RWPE1 (cell line): ENCODE measurements at regions not wholly inside any gene's neighbourhood (a gene's known extent, or its start where the extent isn't known, plus 50 kb on each side); places are given as distances from the start of the nearest gene placed in this dataset.
"Not testable (repeated sequence)": the region's sequence is repeated elsewhere in the genome, so short reads cannot be mapped to it uniquely, and the experiment has no call there.

ENCODE experiments used
- CTCF ChIA-PET: fragments of 350-600 bp; sonication (Branson Sonifier 250); formaldehyde crosslinking; extraction: SDS; loops from one replicate; lab custom pipeline; 2021; lab: Yijun Ruan, JAX
- POLR2A ChIA-PET: fragments of 400-600 bp; formaldehyde crosslinking; extraction: SDS; loops from one replicate; lab custom pipeline; 2020; ENCODE audit warnings: antibody characterized with exemption; ENCODE audit not compliant: low non-redundant PET; lab: Yijun Ruan, JAX
- DNase-seq: peaks from one replicate; pipeline ENCODE4 v3.0.0; 2012; ENCODE audit warnings: low spot score
- H3K27ac ChIP-seq: fragments of 450-650 bp; 2 replicates; pipeline ENCODE4 v1.5.1; 2017
- TF ChIP-seq, protein P1 (sequence below): fragments of 450-650 bp; conservative IDR thresholded peaks from 2 replicates; pipeline ENCODE4 v1.5.1; 2017; ENCODE audit warnings: low read depth, mild to moderate bottlenecking

DNA sequence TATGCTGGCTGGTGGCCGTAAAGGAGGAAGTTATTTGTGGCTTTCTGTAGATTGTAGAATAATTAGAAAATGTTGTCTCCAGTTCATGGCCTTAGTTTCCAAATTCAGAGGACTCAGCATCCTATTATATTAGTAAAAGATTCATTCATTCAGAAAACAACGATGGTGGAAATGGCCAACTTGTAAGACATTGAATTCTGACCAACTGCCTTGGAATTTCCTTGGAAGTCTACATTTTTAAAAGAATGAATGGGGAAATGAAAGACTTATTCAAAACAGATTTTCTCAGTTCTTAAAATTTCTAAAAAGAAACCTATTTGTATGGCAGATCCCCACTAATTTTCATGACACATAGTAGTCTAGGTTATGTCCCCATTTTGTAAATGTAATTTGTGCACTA, 561.5 kb downstream of the ANKRD50 start:
- no peak for DNase-seq
- TF ChIP-seq, protein P1, sequence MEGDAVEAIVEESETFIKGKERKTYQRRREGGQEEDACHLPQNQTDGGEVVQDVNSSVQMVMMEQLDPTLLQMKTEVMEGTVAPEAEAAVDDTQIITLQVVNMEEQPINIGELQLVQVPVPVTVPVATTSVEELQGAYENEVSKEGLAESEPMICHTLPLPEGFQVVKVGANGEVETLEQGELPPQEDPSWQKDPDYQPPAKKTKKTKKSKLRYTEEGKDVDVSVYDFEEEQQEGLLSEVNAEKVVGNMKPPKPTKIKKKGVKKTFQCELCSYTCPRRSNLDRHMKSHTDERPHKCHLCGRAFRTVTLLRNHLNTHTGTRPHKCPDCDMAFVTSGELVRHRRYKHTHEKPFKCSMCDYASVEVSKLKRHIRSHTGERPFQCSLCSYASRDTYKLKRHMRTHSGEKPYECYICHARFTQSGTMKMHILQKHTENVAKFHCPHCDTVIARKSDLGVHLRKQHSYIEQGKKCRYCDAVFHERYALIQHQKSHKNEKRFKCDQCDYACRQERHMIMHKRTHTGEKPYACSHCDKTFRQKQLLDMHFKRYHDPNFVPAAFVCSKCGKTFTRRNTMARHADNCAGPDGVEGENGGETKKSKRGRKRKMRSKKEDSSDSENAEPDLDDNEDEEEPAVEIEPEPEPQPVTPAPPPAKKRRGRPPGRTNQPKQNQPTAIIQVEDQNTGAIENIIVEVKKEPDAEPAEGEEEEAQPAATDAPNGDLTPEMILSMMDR = no peak
- no peak overlapping the region for H3K27ac ChIP-seq
- ChIA-PET POLR2A (no interaction called here), CTCF (no interaction called here)

GRCh38 chr4:124152132-124152531, 560.4 kb downstream of the ANKRD50 start:
- no peak overlapping the region for H3K27ac ChIP-seq
- TF ChIP-seq, protein P1 = no peak
- ChIA-PET POLR2A (no interaction called here), CTCF (no interaction called here)
- no peak for DNase-seq

GRCh38 chr4:124155239-124155638, 557.3 kb downstream of the ANKRD50 start:
- POLR2A ChIA-PET = no interaction called here

GRCh38 chr4:124157396-124158083, 555.0 kb downstream of the ANKRD50 start:
- TF ChIP-seq, protein P1 = no peak
- CTCF ChIA-PET = interaction anchor here (0.6 kb wide), 1 partner anchor 96 kb away, joined by 4 read pairs; no protein-coding TSS in a partner anchor
- no peak overlapping the region for H3K27ac ChIP-seq
- POLR2A ChIA-PET = no interaction called here
- DNase-seq = no peak

More at GRCh38 chr4:124155239-124155638, 557.3 kb downstream of the ANKRD50 start:
- no peak overlapping the region for H3K27ac ChIP-seq
- TF ChIP-seq, protein P1 = no peak
- CTCF ChIA-PET = no interaction called here
- no peak for DNase-seq

DNA sequence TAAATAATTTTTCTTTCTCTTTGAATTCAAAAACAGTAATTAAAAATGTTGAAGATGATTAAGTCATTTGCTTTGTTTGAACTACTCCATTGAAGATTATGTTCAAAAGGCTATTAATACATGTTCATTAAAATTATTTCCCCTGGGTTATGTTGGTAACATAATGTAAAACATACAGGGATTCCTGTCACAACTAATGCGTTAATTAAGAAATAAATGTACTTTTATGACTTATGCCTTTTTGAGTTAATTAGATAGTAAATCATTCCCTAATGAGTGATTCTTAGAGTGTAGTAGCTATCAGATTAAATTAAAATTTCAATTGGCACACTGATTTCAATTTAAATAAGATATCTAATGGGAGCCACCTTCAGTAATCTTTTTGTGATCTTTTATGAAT, 549.1 kb downstream of the ANKRD50 start:
- POLR2A ChIA-PET = no interaction called here
- TF ChIP-seq, protein P1 = no peak
- CTCF ChIA-PET = no interaction called here
- H3K27ac ChIP-seq = no peak overlapping the region
- no peak for DNase-seq

GRCh38 chr4:124167602-124168001, 544.9 kb downstream of the ANKRD50 start:
- H3K27ac ChIP-seq = no peak overlapping the region
- DNase-seq = no peak
- POLR2A ChIA-PET = no interaction called here
- TF ChIP-seq, protein P1 = no peak
- CTCF ChIA-PET = no interaction called here

DNA sequence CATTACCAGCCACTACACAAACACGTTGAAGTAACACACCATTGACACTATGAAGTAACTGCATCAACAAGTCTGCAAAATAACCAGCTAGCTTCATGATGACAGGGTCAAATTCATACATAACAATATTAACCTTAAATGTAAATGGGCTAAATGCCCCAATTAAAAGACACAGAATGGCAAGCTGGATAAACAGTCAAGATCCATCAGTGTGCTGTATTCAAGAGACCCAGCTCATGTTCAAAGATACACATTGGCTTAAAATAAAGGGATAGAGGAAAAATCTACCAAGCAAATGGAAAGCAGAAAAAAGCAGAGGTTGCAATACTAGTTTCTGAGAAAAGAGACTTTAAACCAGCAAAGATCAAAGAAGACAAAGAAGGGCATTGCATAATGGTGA, 543.0 kb downstream of the ANKRD50 start:
- POLR2A ChIA-PET, DNase-seq, H3K27ac ChIP-seq: not testable (repeated sequence)
- CTCF ChIA-PET = interaction anchor here (0.6 kb wide), 1 partner anchor 309 kb away, joined by 3 read pairs; no protein-coding TSS in a partner anchor
